HepG2 (cell line): ENCODE measurements at regions not wholly inside any gene's neighbourhood (a gene's known extent, or its start where the extent isn't known, plus 50 kb on each side); places are given as distances from the start of the nearest gene placed in this dataset.
"Not testable (repeated sequence)": the region's sequence is repeated elsewhere in the genome, so short reads cannot be mapped to it uniquely, and the experiment has no call there.

Source experiments
- ATAC-seq: fragments of 200-7000 bp; cut with Tn5 transposase; 3 replicates; pipeline ENCODE4 v1.9.1; 2020; ENCODE audit warnings: mild to moderate bottlenecking, moderate library complexity
- BruUV-seq: library from RNA; stranded (reverse); fragments of 400-500 nt; replicated peaks from 2 replicates; lab custom pipeline; 2021; lab: Mats Ljungman, UMichigan
- CTCF ChIA-PET: fragments of 300-600 bp; formaldehyde crosslinking; extraction: SDS; loops from one replicate; lab custom pipeline; 2021; ENCODE audit warnings: low total read pairs, inconsistent platforms, low intra/inter-chr PET ratio; lab: Yijun Ruan, JAX
- POLR2A ChIA-PET: fragments of 350-600 bp; sonication (Branson Sonifier 250); formaldehyde crosslinking; loops from one replicate; lab custom pipeline; 2020; ENCODE audit warnings: antibody characterized with exemption, inconsistent platforms; lab: Yijun Ruan, JAX
- DNase-seq: peaks from one replicate; pipeline ENCODE4 v3.0.0-alpha.2; 2015; ENCODE audit warnings: low spot score
- FAIRE-seq: peaks from 3 replicates; lab custom pipeline; 2011; peaks lifted over from hg19 to GRCh38; lab: Jason Lieb, UNC
- H2AFZ ChIP-seq: one replicate; pipeline ENCODE4 v1.6.1; 2011; ENCODE audit warnings: low read length, inconsistent platforms
- H3K27ac ChIP-seq: fragments of 300-600 bp; 3 replicates; pipeline ENCODE4 v1.8.0; 2011; ENCODE audit warnings: mixed run types, mild to moderate bottlenecking, mixed read lengths, low read length, inconsistent platforms; ENCODE audit not compliant: insufficient read depth; ENCODE audit errors: extremely low read length
- H3K27me3 ChIP-seq, 2 experiments: fragments of 200-600 bp in 1 of 2; 2 replicates in 1 of 2; 3 replicates in 1 of 2; pipeline versions ENCODE4 v1.6.0 to v1.8.0; 2011; ENCODE audit warnings: low read length in 2 of 2, mild to moderate bottlenecking in 2 of 2, moderate library complexity in 2 of 2, inconsistent platforms in 1 of 2; ENCODE audit not compliant: insufficient read depth in 2 of 2, control insufficient read depth in 1 of 2
- H3K36me3 ChIP-seq, 2 experiments: fragments of 200-600 bp in 1 of 2; replicated peaks in 1 of 2; 2 replicates in 1 of 2; 3 replicates in 1 of 2; pipeline versions ENCODE4 v1.5.1 to v1.8.0; 2011; ENCODE audit warnings: low read length in 2 of 2, inconsistent platforms in 1 of 2; ENCODE audit not compliant: insufficient read depth in 2 of 2, control insufficient read depth in 1 of 2
- H3K4me1 ChIP-seq: 2 replicates; pipeline ENCODE4 v1.5.1; 2012; ENCODE audit warnings: low read length, inconsistent platforms; ENCODE audit not compliant: insufficient read depth
- H3K4me2 ChIP-seq: 2 replicates; pipeline ENCODE4 v1.6.0; 2011; ENCODE audit warnings: low read depth, low read length, inconsistent platforms
- H3K4me3 ChIP-seq, 3 experiments: fragments of 200-600 bp in 1 of 3; sonication (generic), shearing (Covaris generic) in 1 of 3; replicated peaks in 1 of 3; 2 replicates each; pipeline ENCODE4 v1.5.1; 2011 to 2016; ENCODE audit warnings: low read length in 3 of 3, inconsistent platforms in 2 of 3, low read depth in 2 of 3, mild to moderate bottlenecking in 2 of 3, control low read depth in 1 of 3, mixed read lengths in 1 of 3; ENCODE audit not compliant: insufficient read depth in 1 of 3
- H3K79me2 ChIP-seq: one replicate; pipeline ENCODE4 v1.6.1; 2011; ENCODE audit warnings: low read length, inconsistent platforms; ENCODE audit not compliant: insufficient read depth
- H3K9ac ChIP-seq: 2 replicates; pipeline ENCODE4 v1.6.0; 2011; ENCODE audit warnings: mild to moderate bottlenecking, low read depth, low read length, inconsistent platforms; ENCODE audit not compliant: insufficient read depth
- H3K9me3 ChIP-seq: 2 replicates; pipeline ENCODE4 v1.5.1; 2012; ENCODE audit warnings: mild to moderate bottlenecking, low read length
- H4K20me1 ChIP-seq: 2 replicates; pipeline ENCODE4 v1.6.0; 2011; ENCODE audit warnings: inconsistent platforms, mild to moderate bottlenecking, low read length, moderate library complexity; ENCODE audit not compliant: insufficient read depth
- ARNT ChIP-seq: fragments of 450-650 bp; IDR thresholded peaks from 2 replicates; pipeline ENCODE4 v1.6.1; 2017
- E2F1 ChIP-seq: sonication (generic); formaldehyde crosslinking; IDR thresholded peaks from 2 replicates; pipeline ENCODE4 v1.5.0; 2020; ENCODE audit warnings: missing genetic modification reagents
- FOXA1 ChIP-seq, 2 experiments: fragments of 450-650 bp in 1 of 2; sonication (generic) in 1 of 2; formaldehyde crosslinking in 1 of 2; IDR thresholded peaks; 2 replicates each; pipeline versions ENCODE4 v1.4.0 to v1.6.1; 2016 to 2020; ENCODE audit warnings: missing genetic modification reagents in 1 of 2
- SOX5 ChIP-seq: IDR thresholded peaks from 2 replicates; pipeline ENCODE4 v1.6.1; 2016; ENCODE audit warnings: borderline replicate concordance
- WGBS: methylation state at CpG from one replicate; pipeline ENCODE4 v1.1.6; 2017; ENCODE audit warnings: low lambda C conversion rate; 5-methylcytosine and 5-hydroxymethylcytosine counted together
- in situ Hi-C: cut with HindIII; loops from 2 replicates; pipeline ENCODE4 v1.10.0; 2017; ENCODE audit warnings: low pct_unique_long_range_greater_than_20kb; ENCODE audit not compliant: extremely low pct_ligation_motif_present
- intact Hi-C: fragments of 100-400 bp; cut with micrococcal nuclease; formaldehyde crosslinking; loops from one replicate; pipeline ENCODE4 v1.10.0; 2022; ENCODE audit not compliant: unreplicated experiment

GRCh38 chr4:27075603-27076002, 215.0 kb downstream of the STIM2 start:
- H3K27ac ChIP-seq; H3K9ac ChIP-seq; H3K9me3 ChIP-seq; H3K27me3 ChIP-seq; H3K36me3 ChIP-seq; H3K4me1 ChIP-seq; intact Hi-C loops; DNase-seq; POLR2A ChIA-PET; H2AFZ ChIP-seq; ATAC-seq; H3K4me3 ChIP-seq; H3K4me2 ChIP-seq; BruUV-seq; in situ Hi-C loops; CTCF ChIA-PET; H3K79me2 ChIP-seq; FAIRE-seq; H4K20me1 ChIP-seq; TF ChIP-seq FOXA1 (IDR thresholded peaks at IDR 0.05): not testable (repeated sequence)
- peak; percentile 8; the same call in 1 of the 2 replicates for TF ChIP-seq FOXA1 (CRISPR knock-in tag; IDR thresholded peaks at IDR 0.05)
- 68% methylated on average over 10 of the region's 15 CpGs for WGBS

GRCh38 chr4:27078934-27079455, 218.4 kb downstream of the STIM2 start:
- H3K27me3 ChIP-seq = peaks cover 0 to 3% of the 10 kb centered on the region in 2 experiments; a peak in 2 of 5 replicates
- in situ Hi-C loops = no loop called here
- CTCF ChIA-PET = no interaction called here
- no peak for FAIRE-seq
- H3K4me2 ChIP-seq = no peak overlapping the region
- no peak overlapping the region for H3K27ac ChIP-seq
- DNase-seq = no peak
- no peaks in the 10 kb centered on the region for H3K36me3 ChIP-seq
- 1% methylated on average over 4 of the region's 4 CpGs for WGBS
- no peak for TF ChIP-seq ARNT
- TF ChIP-seq SOX5 (CRISPR knock-in tag) = no peak
- TF ChIP-seq E2F1 = no peak
- intact Hi-C loops = no loop called here
- H3K4me1 ChIP-seq = no peaks in the 10 kb centered on the region
- H3K9me3 ChIP-seq = no peaks in the 10 kb centered on the region
- no peak for ATAC-seq
- H4K20me1 ChIP-seq = no peaks in the 10 kb centered on the region
- no peak overlapping the region for H3K9ac ChIP-seq
- no TSS peak for BruUV-seq
- POLR2A ChIA-PET = no interaction called here
- no peak overlapping the region for H3K4me3 ChIP-seq
- no peaks in the 10 kb centered on the region for H3K79me2 ChIP-seq
- no peak overlapping the region for H2AFZ ChIP-seq
